ENCODE measurements at regions not wholly inside any gene's neighbourhood (a gene's known extent, or its start where the extent isn't known, plus 50 kb on each side); places are given as distances from the start of the nearest gene placed in this dataset.
"Not testable (repeated sequence)": the region's sequence is repeated elsewhere in the genome, so short reads cannot be mapped to it uniquely, and the experiment has no call there.

DNA sequence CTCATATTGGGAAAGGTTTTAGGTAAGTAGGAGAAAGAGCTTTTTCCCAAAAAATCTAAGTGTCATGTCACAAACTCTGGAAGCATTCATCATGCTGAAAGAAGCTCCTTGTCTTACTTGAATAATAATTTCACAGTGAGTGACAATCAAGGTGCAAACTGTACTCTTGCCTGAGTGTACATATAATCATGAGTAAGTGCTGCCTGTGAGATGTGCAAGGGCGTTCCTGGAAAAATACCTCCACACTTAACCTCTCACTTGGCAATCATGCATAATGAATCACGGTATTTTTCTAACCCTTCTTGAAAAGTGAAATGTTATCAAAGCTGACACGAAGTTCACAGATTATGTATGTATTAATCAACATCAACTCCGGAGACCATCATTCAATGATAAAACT, 289.2 kb upstream of the SPATA31A3 start:
- TF ChIP-seq CTCF (conservative IDR thresholded peaks at IDR 0.05; ENCODE audit: low read depth, low read length); EZH2 (IDR thresholded peaks at IDR 0.05; ENCODE audit: borderline replicate concordance, low read depth, low read length, poor library complexity, severe bottlenecking): not testable (repeated sequence)

All from A673 (cell line).